HEK293 (cell line): ENCODE measurements at regions not wholly inside any gene's neighbourhood (a gene's known extent, or its start where the extent isn't known, plus 50 kb on each side); places are given as distances from the start of the nearest gene placed in this dataset.

ENCODE experiments used
- CTCF ChIA-PET: fragments of 350-600 bp; formaldehyde crosslinking; extraction: SDS; loops from one replicate; lab custom pipeline; 2021; ENCODE audit warnings: antibody characterized with exemption; lab: Yijun Ruan, JAX
- POLR2A ChIA-PET: fragments of 300-600 bp; formaldehyde crosslinking; extraction: SDS; loops from one replicate; lab custom pipeline; 2020; ENCODE audit warnings: antibody characterized with exemption, inconsistent platforms; lab: Yijun Ruan, JAX
- H3K27ac ChIP-seq: fragments of 200-500 bp; sonication (Bioruptor generic); 2 replicates; pipeline ENCODE4 v1.5.1; 2014; ENCODE audit warnings: low read depth, low read length, control low read depth, inconsistent platforms; ENCODE audit errors: extremely low read depth
- H3K36me3 ChIP-seq, 2 experiments: fragments of 200-500 bp in 1 of 2; sonication (Bioruptor generic) in 1 of 2; 1 replicate in 1 of 2; 2 replicates in 1 of 2; pipeline ENCODE4 v1.5.1; 2014 to 2017; ENCODE audit warnings: inconsistent platforms in 2 of 2, low read length in 2 of 2; ENCODE audit not compliant: control insufficient read depth in 2 of 2, insufficient read depth in 1 of 2
- H3K4me1 ChIP-seq: fragments of 200-500 bp; sonication (Bioruptor generic); 2 replicates; pipeline ENCODE4 v1.5.1; 2014; ENCODE audit warnings: mild to moderate bottlenecking, low read length, inconsistent platforms; ENCODE audit not compliant: control insufficient read depth, insufficient read depth
- H3K4me3 ChIP-seq: 2 replicates; pipeline ENCODE4 v1.5.1; 2011; ENCODE audit warnings: low read depth, mild to moderate bottlenecking, control low read depth, low read length, moderate library complexity
- H3K9me3 ChIP-seq: fragments of 200-500 bp; sonication (Bioruptor generic); 2 replicates; pipeline ENCODE4 v1.5.1; 2014; ENCODE audit warnings: low read depth, low read length, inconsistent platforms; ENCODE audit not compliant: control insufficient read depth, insufficient read depth
- BCL11A ChIP-seq: fragments of 450-650 bp; formaldehyde crosslinking; IDR thresholded peaks from 2 replicates; pipeline ENCODE4 v1.5.1; 2016; ENCODE audit warnings: low read depth, missing biosample characterization, missing genetic modification characterization
- FEZF1 ChIP-seq: fragments of 450-650 bp; formaldehyde crosslinking; IDR thresholded peaks from 2 replicates; pipeline ENCODE4 v1.5.1; 2016; ENCODE audit warnings: missing biosample characterization, missing genetic modification characterization
- KLF1 ChIP-seq: fragments of 450-650 bp; formaldehyde crosslinking; IDR thresholded peaks from 2 replicates; pipeline ENCODE4 v1.5.1; 2016; ENCODE audit warnings: missing biosample characterization, missing genetic modification characterization
- SALL2 ChIP-seq: fragments of 450-650 bp; formaldehyde crosslinking; IDR thresholded peaks from 2 replicates; pipeline ENCODE4 v1.5.0; 2017; ENCODE audit warnings: missing biosample characterization, mild to moderate bottlenecking, missing genetic modification characterization, borderline replicate concordance
- SETDB1 ChIP-seq: IDR thresholded peaks from one replicate; pipeline ENCODE4 v1.6.1; 2017; ENCODE audit warnings: mild to moderate bottlenecking, low read length, moderate library complexity, mixed read lengths; ENCODE audit not compliant: insufficient read length
- ZBTB7A ChIP-seq: fragments of 450-650 bp; formaldehyde crosslinking; IDR thresholded peaks from 2 replicates; pipeline ENCODE4 v1.5.1; 2016; ENCODE audit warnings: low read depth, missing biosample characterization, missing genetic modification characterization
- ZFP69B ChIP-seq: fragments of 450-650 bp; formaldehyde crosslinking; IDR thresholded peaks from 2 replicates; pipeline ENCODE4 v1.5.1; 2016; ENCODE audit warnings: missing biosample characterization, missing genetic modification characterization
- ZNF19 ChIP-seq: fragments of 450-650 bp; formaldehyde crosslinking; IDR thresholded peaks from 2 replicates; pipeline ENCODE4; 2016; ENCODE audit warnings: missing biosample characterization, missing genetic modification characterization, low read depth
- ZNF416 ChIP-seq: fragments of 450-650 bp; formaldehyde crosslinking; IDR thresholded peaks from 2 replicates; pipeline ENCODE4 v1.5.1; 2016; ENCODE audit warnings: missing biosample characterization, missing genetic modification characterization
- ZNF501 ChIP-seq: fragments of 450-650 bp; formaldehyde crosslinking; IDR thresholded peaks from 2 replicates; pipeline ENCODE4 v1.5.1; 2016; ENCODE audit warnings: missing biosample characterization, missing genetic modification characterization
- ZNF548 ChIP-seq: fragments of 450-650 bp; formaldehyde crosslinking; IDR thresholded peaks from 2 replicates; pipeline ENCODE4 v1.5.1; 2016; ENCODE audit warnings: missing biosample characterization, missing genetic modification characterization
- ZNF558 ChIP-seq: fragments of 450-650 bp; formaldehyde crosslinking; IDR thresholded peaks from 2 replicates; pipeline ENCODE4 v1.5.1; 2016; ENCODE audit warnings: missing biosample characterization, missing genetic modification characterization
- ZNF792 ChIP-seq: fragments of 450-650 bp; formaldehyde crosslinking; IDR thresholded peaks from 2 replicates; pipeline ENCODE4 v1.5.1; 2016; ENCODE audit warnings: missing biosample characterization, missing genetic modification characterization
- TF ChIP-seq, protein P1 (sequence below): fragments of 450-650 bp; formaldehyde crosslinking; IDR thresholded peaks from 2 replicates; pipeline ENCODE4 v1.5.1; 2016; ENCODE audit warnings: missing biosample characterization, missing genetic modification characterization
- TF ChIP-seq, protein P2 (sequence below): fragments of 450-650 bp; formaldehyde crosslinking; IDR thresholded peaks from 2 replicates; pipeline ENCODE4 v1.5.1; 2016; ENCODE audit warnings: missing biosample characterization, missing genetic modification characterization, low read depth
- TF ChIP-seq, protein P3 (sequence below): fragments of 450-650 bp; formaldehyde crosslinking; IDR thresholded peaks from 2 replicates; pipeline ENCODE4 v1.5.1; 2016; ENCODE audit warnings: missing biosample characterization, missing genetic modification characterization
- TF ChIP-seq, protein P4 (sequence below): fragments of 450-650 bp; formaldehyde crosslinking; IDR thresholded peaks from 2 replicates; pipeline ENCODE4 v1.5.1; 2017; ENCODE audit warnings: missing biosample characterization, missing genetic modification characterization
- TF ChIP-seq, protein P5 (sequence below): fragments of 450-650 bp; formaldehyde crosslinking; IDR thresholded peaks from 2 replicates; pipeline ENCODE4 v1.5.1; 2017; ENCODE audit warnings: missing biosample characterization, mild to moderate bottlenecking, missing genetic modification characterization, moderate library complexity
- TF ChIP-seq, protein P6 (sequence below): fragments of 450-650 bp; formaldehyde crosslinking; IDR thresholded peaks from 2 replicates; pipeline ENCODE4 v1.5.1; 2016; ENCODE audit warnings: missing biosample characterization, missing genetic modification characterization

DNA sequence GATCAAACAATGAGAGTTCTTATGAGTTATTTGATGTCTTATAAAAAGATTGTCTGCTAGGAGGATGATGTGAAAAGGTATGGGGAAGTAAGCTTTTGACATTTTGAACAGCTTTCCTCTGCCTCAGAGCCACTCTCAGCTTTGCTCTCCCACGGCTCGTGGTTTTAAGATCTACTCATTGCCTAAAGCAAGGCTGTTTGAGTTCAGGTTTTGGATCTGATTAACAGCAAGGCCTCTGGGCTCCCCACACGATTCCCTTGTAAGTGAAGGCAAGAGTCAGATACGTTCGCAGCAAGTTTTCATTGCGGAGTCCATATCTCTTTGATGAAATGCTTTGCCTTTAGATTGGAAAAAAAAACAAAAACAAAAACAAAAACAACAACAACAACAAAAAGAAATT lies 515.0 kb upstream of the SALL1 start:
- TF ChIP-seq, protein P1, sequence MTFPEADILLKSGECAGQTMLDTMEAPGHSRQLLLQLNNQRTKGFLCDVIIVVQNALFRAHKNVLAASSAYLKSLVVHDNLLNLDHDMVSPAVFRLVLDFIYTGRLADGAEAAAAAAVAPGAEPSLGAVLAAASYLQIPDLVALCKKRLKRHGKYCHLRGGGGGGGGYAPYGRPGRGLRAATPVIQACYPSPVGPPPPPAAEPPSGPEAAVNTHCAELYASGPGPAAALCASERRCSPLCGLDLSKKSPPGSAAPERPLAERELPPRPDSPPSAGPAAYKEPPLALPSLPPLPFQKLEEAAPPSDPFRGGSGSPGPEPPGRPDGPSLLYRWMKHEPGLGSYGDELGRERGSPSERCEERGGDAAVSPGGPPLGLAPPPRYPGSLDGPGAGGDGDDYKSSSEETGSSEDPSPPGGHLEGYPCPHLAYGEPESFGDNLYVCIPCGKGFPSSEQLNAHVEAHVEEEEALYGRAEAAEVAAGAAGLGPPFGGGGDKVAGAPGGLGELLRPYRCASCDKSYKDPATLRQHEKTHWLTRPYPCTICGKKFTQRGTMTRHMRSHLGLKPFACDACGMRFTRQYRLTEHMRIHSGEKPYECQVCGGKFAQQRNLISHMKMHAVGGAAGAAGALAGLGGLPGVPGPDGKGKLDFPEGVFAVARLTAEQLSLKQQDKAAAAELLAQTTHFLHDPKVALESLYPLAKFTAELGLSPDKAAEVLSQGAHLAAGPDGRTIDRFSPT (tag by site-specific recombination) = no peak
- TF ChIP-seq, protein P2, sequence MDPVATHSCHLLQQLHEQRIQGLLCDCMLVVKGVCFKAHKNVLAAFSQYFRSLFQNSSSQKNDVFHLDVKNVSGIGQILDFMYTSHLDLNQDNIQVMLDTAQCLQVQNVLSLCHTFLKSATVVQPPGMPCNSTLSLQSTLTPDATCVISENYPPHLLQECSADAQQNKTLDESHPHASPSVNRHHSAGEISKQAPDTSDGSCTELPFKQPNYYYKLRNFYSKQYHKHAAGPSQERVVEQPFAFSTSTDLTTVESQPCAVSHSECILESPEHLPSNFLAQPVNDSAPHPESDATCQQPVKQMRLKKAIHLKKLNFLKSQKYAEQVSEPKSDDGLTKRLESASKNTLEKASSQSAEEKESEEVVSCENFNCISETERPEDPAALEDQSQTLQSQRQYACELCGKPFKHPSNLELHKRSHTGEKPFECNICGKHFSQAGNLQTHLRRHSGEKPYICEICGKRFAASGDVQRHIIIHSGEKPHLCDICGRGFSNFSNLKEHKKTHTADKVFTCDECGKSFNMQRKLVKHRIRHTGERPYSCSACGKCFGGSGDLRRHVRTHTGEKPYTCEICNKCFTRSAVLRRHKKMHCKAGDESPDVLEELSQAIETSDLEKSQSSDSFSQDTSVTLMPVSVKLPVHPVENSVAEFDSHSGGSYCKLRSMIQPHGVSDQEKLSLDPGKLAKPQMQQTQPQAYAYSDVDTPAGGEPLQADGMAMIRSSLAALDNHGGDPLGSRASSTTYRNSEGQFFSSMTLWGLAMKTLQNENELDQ (tag by site-specific recombination) = no peak
- TF ChIP-seq SALL2 (tag by site-specific recombination) (no peak), ZNF558 (tag by site-specific recombination) (no peak), SETDB1 (no peak), BCL11A (no peak), ZNF19 (tag by site-specific recombination) (no peak), FEZF1 (tag by site-specific recombination) (no peak), KLF1 (no peak), ZNF792 (tag by site-specific recombination) (no peak), ZFP69B (no peak), ZNF548 (no peak), ZNF416 (tag by site-specific recombination) (no peak), ZNF501 (tag by site-specific recombination) (no peak)
- TF ChIP-seq, protein P3, sequence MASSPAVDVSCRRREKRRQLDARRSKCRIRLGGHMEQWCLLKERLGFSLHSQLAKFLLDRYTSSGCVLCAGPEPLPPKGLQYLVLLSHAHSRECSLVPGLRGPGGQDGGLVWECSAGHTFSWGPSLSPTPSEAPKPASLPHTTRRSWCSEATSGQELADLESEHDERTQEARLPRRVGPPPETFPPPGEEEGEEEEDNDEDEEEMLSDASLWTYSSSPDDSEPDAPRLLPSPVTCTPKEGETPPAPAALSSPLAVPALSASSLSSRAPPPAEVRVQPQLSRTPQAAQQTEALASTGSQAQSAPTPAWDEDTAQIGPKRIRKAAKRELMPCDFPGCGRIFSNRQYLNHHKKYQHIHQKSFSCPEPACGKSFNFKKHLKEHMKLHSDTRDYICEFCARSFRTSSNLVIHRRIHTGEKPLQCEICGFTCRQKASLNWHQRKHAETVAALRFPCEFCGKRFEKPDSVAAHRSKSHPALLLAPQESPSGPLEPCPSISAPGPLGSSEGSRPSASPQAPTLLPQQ (tag by site-specific recombination) = no peak
- TF ChIP-seq, protein P4, sequence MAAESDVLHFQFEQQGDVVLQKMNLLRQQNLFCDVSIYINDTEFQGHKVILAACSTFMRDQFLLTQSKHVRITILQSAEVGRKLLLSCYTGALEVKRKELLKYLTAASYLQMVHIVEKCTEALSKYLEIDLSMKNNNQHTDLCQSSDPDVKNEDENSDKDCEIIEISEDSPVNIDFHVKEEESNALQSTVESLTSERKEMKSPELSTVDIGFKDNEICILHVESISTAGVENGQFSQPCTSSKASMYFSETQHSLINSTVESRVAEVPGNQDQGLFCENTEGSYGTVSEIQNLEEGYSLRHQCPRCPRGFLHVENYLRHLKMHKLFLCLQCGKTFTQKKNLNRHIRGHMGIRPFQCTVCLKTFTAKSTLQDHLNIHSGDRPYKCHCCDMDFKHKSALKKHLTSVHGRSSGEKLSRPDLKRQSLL (tag by site-specific recombination) = no peak
- TF ChIP-seq, protein P5, sequence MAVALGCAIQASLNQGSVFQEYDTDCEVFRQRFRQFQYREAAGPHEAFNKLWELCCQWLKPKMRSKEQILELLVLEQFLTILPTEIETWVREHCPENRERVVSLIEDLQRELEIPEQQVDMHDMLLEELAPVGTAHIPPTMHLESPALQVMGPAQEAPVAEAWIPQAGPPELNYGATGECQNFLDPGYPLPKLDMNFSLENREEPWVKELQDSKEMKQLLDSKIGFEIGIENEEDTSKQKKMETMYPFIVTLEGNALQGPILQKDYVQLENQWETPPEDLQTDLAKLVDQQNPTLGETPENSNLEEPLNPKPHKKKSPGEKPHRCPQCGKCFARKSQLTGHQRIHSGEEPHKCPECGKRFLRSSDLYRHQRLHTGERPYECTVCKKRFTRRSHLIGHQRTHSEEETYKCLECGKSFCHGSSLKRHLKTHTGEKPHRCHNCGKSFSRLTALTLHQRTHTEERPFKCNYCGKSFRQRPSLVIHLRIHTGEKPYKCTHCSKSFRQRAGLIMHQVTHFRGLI (tag by site-specific recombination) = no peak
- Histone ChIP-seq H3K9me3 (no peaks in the 10 kb centered on the region), H3K27ac (no peak overlapping the region), H3K4me3 (no peak overlapping the region), H3K36me3 (no peaks in the 10 kb centered on the region), H3K4me1 (no peaks in the 10 kb centered on the region)
- ChIA-PET CTCF (interaction anchor here (0.7 kb wide), 1 partner anchor 1663 kb away, joined by 3 read pairs; no protein-coding TSS in a partner anchor), POLR2A (no interaction called here)

DNA sequence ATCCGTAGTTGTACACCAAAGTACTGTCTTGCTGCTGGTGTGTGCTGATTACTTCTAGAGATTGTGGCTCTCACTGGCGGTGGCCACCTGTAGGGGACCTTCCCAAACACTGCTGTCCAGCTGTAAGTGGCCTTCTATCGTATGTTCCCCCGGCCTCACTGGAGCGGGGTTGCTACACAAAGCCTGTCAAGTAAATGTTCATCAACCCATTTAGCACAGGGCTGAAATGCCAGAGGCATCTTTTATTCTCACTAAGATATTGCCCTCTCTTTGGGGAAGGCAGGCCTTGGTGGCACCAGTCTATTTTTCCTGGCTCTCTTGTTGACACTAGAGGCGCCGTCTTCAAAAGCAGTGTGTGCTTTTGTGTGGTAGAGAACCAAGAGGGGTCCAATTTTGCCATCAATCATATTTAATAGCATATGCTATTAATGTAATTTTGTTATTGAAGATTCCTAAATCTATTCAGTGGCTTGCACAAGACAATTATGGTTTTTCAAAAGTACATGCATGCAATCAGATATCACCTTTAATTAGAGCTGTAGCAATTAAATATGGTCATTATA lies 514.4 kb upstream of the SALL1 start:
- TF ChIP-seq, protein P6, sequence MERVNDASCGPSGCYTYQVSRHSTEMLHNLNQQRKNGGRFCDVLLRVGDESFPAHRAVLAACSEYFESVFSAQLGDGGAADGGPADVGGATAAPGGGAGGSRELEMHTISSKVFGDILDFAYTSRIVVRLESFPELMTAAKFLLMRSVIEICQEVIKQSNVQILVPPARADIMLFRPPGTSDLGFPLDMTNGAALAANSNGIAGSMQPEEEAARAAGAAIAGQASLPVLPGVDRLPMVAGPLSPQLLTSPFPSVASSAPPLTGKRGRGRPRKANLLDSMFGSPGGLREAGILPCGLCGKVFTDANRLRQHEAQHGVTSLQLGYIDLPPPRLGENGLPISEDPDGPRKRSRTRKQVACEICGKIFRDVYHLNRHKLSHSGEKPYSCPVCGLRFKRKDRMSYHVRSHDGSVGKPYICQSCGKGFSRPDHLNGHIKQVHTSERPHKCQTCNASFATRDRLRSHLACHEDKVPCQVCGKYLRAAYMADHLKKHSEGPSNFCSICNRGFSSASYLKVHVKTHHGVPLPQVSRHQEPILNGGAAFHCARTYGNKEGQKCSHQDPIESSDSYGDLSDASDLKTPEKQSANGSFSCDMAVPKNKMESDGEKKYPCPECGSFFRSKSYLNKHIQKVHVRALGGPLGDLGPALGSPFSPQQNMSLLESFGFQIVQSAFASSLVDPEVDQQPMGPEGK (tag by site-specific recombination) = no peak
- no peak for TF ChIP-seq ZBTB7A (tag by site-specific recombination)
- no peak overlapping the region for H3K27ac ChIP-seq
- no peaks in the 10 kb centered on the region for H3K9me3 ChIP-seq
- H3K4me1 ChIP-seq = no peaks in the 10 kb centered on the region
- no peaks in the 10 kb centered on the region for H3K36me3 ChIP-seq
- H3K4me3 ChIP-seq = no peak overlapping the region
- CTCF ChIA-PET = interaction anchor here (0.7 kb wide), 1 partner anchor 1662 kb away, joined by 3 read pairs; no protein-coding TSS in a partner anchor
- POLR2A ChIA-PET = no interaction called here
